Trophoblast cell (in vitro differentiated cells and primary cell): ENCODE measurements at regions not wholly inside any gene's neighbourhood (a gene's known extent, or its start where the extent isn't known, plus 50 kb on each side); places are given as distances from the start of the nearest gene placed in this dataset.

ENCODE experiments used
- DNase-seq, 2 donors: peaks; one replicate each; pipeline ENCODE4 v3.0.0-alpha.2; 2016
- H2AFZ ChIP-seq: 2 replicates; pipeline ENCODE4 v1.6.1; 2013; ENCODE audit warnings: low read length, moderate library complexity, mild to moderate bottlenecking; ENCODE audit not compliant: insufficient read depth, poor library complexity
- H2AK5ac ChIP-seq: 2 replicates; pipeline ENCODE4 v1.6.1; 2013; ENCODE audit warnings: mild to moderate bottlenecking, low read length
- H2BK120ac ChIP-seq: 2 replicates; pipeline ENCODE4 v1.6.1; 2013; ENCODE audit warnings: low read length, mild to moderate bottlenecking, moderate library complexity; ENCODE audit not compliant: insufficient read depth, poor library complexity
- H2BK12ac ChIP-seq: 2 replicates; pipeline ENCODE4 v1.6.1; 2013; ENCODE audit warnings: mild to moderate bottlenecking, low read length, moderate library complexity
- H2BK5ac ChIP-seq: 2 replicates; pipeline ENCODE4 v1.6.1; 2013; ENCODE audit warnings: low read length, low read depth, moderate library complexity, mild to moderate bottlenecking; ENCODE audit not compliant: poor library complexity
- H3K14ac ChIP-seq: 2 replicates; pipeline ENCODE4 v1.6.1; 2013; ENCODE audit warnings: mild to moderate bottlenecking, low read length
- H3K18ac ChIP-seq: 2 replicates; pipeline ENCODE4 v1.6.1; 2013; ENCODE audit warnings: mild to moderate bottlenecking, low read length
- H3K23ac ChIP-seq: 2 replicates; pipeline ENCODE4 v1.6.1; 2013; ENCODE audit warnings: low read length
- H3K27ac ChIP-seq: 2 replicates; pipeline ENCODE4 v1.5.1; 2013; ENCODE audit warnings: low read depth, mild to moderate bottlenecking, inconsistent platforms, low read length, moderate library complexity
- H3K27me3 ChIP-seq: 2 replicates; pipeline ENCODE4 v1.6.1; 2013; ENCODE audit warnings: inconsistent platforms, mild to moderate bottlenecking, low read length, moderate library complexity; ENCODE audit not compliant: insufficient read depth
- H3K36me3 ChIP-seq, 2 experiments: 1 replicate in 1 of 2; 2 replicates in 1 of 2; pipeline ENCODE4 v1.6.1; 2013; ENCODE audit warnings: low read length in 2 of 2, mild to moderate bottlenecking in 2 of 2, moderate library complexity in 1 of 2; ENCODE audit not compliant: insufficient read depth in 2 of 2, control insufficient read depth in 1 of 2
- H3K4ac ChIP-seq: 2 replicates; pipeline ENCODE4 v1.6.1; 2013; ENCODE audit warnings: low read depth, mild to moderate bottlenecking, low read length, moderate library complexity
- H3K4me1 ChIP-seq, 2 experiments: 1 replicate in 1 of 2; 2 replicates in 1 of 2; pipeline ENCODE4 v1.6.1; 2013; ENCODE audit warnings: low read length in 2 of 2, mild to moderate bottlenecking in 2 of 2, moderate library complexity in 1 of 2; ENCODE audit not compliant: insufficient read depth in 2 of 2, control insufficient read depth in 1 of 2
- H3K4me2 ChIP-seq: 2 replicates; pipeline ENCODE4 v1.6.1; 2013; ENCODE audit warnings: inconsistent platforms, mild to moderate bottlenecking, low read length, moderate library complexity
- H3K4me3 ChIP-seq: 2 replicates; pipeline ENCODE4 v1.5.1; 2013; ENCODE audit warnings: mild to moderate bottlenecking, low read depth, low read length, inconsistent platforms
- H3K79me1 ChIP-seq: one replicate; pipeline ENCODE4 v1.6.1; 2013; ENCODE audit warnings: low read length
- H3K79me2 ChIP-seq: 2 replicates; pipeline ENCODE4 v1.6.1; 2013; ENCODE audit warnings: low read length, mild to moderate bottlenecking; ENCODE audit not compliant: control insufficient read depth, insufficient read depth, poor library complexity
- H3K9ac ChIP-seq: 2 replicates; pipeline ENCODE4 v1.6.1; 2013; ENCODE audit warnings: mild to moderate bottlenecking, low read length
- H3K9me3 ChIP-seq: 2 replicates; pipeline ENCODE4 v1.6.1; 2013; ENCODE audit warnings: low read depth, mild to moderate bottlenecking, control low read depth, inconsistent platforms, low read length; ENCODE audit not compliant: insufficient read depth
- H4K12ac ChIP-seq: 2 replicates; pipeline ENCODE4 v1.6.1; 2013; ENCODE audit warnings: low read depth, mild to moderate bottlenecking, low read length, moderate library complexity
- H4K8ac ChIP-seq: 2 replicates; pipeline ENCODE4 v1.6.1; 2013; ENCODE audit warnings: low read depth, mild to moderate bottlenecking, low read length, moderate library complexity
- H4K91ac ChIP-seq: one replicate; pipeline ENCODE4 v1.6.1; 2013; ENCODE audit warnings: low read depth, mild to moderate bottlenecking, low read length, moderate library complexity
- WGBS: extraction: QIAGEN DNeasy Blood & Tissue Kit; methylation state at CpG from one replicate; pipeline ENCODE4 v1.1.7; 2013; ENCODE audit warnings: missing lambda C conversion rate; ENCODE audit not compliant: insufficient read length, insufficient coverage; ENCODE audit errors: extremely low coverage; 5-methylcytosine and 5-hydroxymethylcytosine counted together

DNA sequence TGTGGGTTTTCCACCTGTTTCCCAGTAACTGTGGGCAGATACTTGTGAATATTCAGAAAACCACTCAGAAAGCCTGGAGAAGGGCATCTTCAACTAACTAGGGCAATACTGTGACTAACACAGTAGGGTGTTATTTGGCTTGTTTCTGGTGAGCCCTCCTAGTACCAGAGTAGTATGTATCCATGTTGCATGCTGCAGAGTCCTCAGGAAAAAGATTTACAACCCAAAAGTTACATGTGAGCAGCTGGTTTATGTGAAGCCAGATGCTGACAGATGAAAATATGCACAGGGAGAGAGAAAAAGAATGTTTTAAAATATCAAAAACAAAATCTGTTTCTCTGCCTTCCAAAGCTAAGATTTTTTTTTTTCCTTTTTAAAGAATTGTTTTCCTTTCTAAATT, 333.2 kb upstream of the UBE2E3 start:
- Histone ChIP-seq H3K4me1 (no peaks in the 10 kb centered on the region), H3K23ac (no peak overlapping the region), H3K4ac (no peak overlapping the region), H3K27me3 (no peaks in the 10 kb centered on the region), H3K36me3 (no peaks in the 10 kb centered on the region), H2BK120ac (no peak overlapping the region), H2AFZ (no peak overlapping the region), H2BK5ac (no peak overlapping the region), H3K27ac (no peak overlapping the region), H4K91ac (no peak overlapping the region), H3K79me2 (no peaks in the 10 kb centered on the region), H2BK12ac (no peak overlapping the region), H3K4me3 (no peak overlapping the region), H3K9me3 (no peaks in the 10 kb centered on the region), H2AK5ac (no peak overlapping the region), H3K14ac (no peak overlapping the region), H3K4me2 (no peak overlapping the region), H3K9ac (no peak overlapping the region), H3K18ac (no peak overlapping the region), H3K79me1 (no peaks in the 10 kb centered on the region), H4K12ac (no peak overlapping the region), H4K8ac (no peak overlapping the region)
- DNase-seq, result no peak

DNA sequence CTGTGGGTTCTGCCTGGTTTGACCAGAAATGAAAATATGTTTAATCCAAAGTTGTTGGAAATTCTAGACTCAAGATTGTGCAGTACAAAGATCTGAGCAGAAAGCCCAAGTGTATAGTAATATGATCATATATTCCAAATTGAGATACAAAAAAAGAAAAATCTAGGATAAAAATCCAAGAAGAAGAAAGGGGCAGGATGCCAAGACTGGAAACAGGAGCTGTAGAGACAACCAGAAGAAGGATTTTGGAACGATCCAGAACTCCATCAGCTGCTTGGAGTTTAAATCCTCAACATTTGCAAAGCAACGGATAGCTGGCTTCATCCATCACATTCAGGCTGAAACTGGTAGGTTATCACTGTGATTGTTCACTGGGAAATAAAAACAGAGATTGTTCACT, 333.6 kb upstream of the UBE2E3 start:
- no CpG with 5 or more reads among the region's 2 CpGs for WGBS

GRCh38 chr2:180644709-180645108, 335.7 kb upstream of the UBE2E3 start:
- Histone ChIP-seq H3K79me1 (no peaks in the 10 kb centered on the region), H2AK5ac (no peak overlapping the region), H2AFZ (no peak overlapping the region), H3K27ac (no peak overlapping the region), H3K4me3 (no peak overlapping the region), H2BK12ac (no peak overlapping the region), H2BK5ac (no peak overlapping the region), H3K4me2 (no peak overlapping the region), H4K8ac (no peak overlapping the region), H3K14ac (no peak overlapping the region), H3K27me3 (no peaks in the 10 kb centered on the region), H3K36me3 (no peaks in the 10 kb centered on the region), H3K9ac (no peak overlapping the region), H3K4me1 (no peaks in the 10 kb centered on the region), H3K79me2 (no peaks in the 10 kb centered on the region), H3K23ac (no peak overlapping the region), H4K91ac (no peak overlapping the region), H3K18ac (no peak overlapping the region), H3K9me3 (no peaks in the 10 kb centered on the region), H3K4ac (no peak overlapping the region), H2BK120ac (no peak overlapping the region), H4K12ac (no peak overlapping the region)
- DNase-seq, result no peak
- WGBS, result no CpG with 5 or more reads among the region's 2 CpGs

More for the DNA sequence above, 333.6 kb upstream of the UBE2E3 start:
- Histone ChIP-seq H2BK5ac (no peak overlapping the region), H3K27me3 (no peaks in the 10 kb centered on the region), H3K79me2 (no peaks in the 10 kb centered on the region), H3K23ac (no peak overlapping the region), H3K18ac (no peak overlapping the region), H2BK12ac (no peak overlapping the region), H3K4me3 (no peak overlapping the region), H3K9me3 (no peaks in the 10 kb centered on the region), H3K4ac (no peak overlapping the region), H3K36me3 (no peaks in the 10 kb centered on the region), H3K4me2 (no peak overlapping the region), H3K4me1 (no peaks in the 10 kb centered on the region), H2AK5ac (no peak overlapping the region), H4K91ac (no peak overlapping the region), H3K9ac (no peak overlapping the region), H4K12ac (no peak overlapping the region), H3K27ac (no peak overlapping the region), H4K8ac (no peak overlapping the region), H2AFZ (no peak overlapping the region), H2BK120ac (no peak overlapping the region), H3K14ac (no peak overlapping the region), H3K79me1 (no peaks in the 10 kb centered on the region)
- no peak for DNase-seq

GRCh38 chr2:180630756-180631155, 349.6 kb upstream of the UBE2E3 start:
- Histone ChIP-seq H2BK120ac (no peak overlapping the region), H3K27me3 (no peaks in the 10 kb centered on the region), H3K4me3 (no peak overlapping the region), H3K79me2 (no peaks in the 10 kb centered on the region), H3K9me3 (no peaks in the 10 kb centered on the region), H2AFZ (no peak overlapping the region), H3K9ac (no peak overlapping the region), H3K79me1 (no peaks in the 10 kb centered on the region), H2BK5ac (no peak overlapping the region), H4K12ac (no peak overlapping the region), H3K4me1 (no peaks in the 10 kb centered on the region), H2AK5ac (no peak overlapping the region), H3K4me2 (no peak overlapping the region), H2BK12ac (no peak overlapping the region), H4K91ac (no peak overlapping the region), H3K23ac (no peak overlapping the region), H3K36me3 (no peaks in the 10 kb centered on the region), H3K27ac (no peak overlapping the region), H3K4ac (no peak overlapping the region), H3K18ac (no peak overlapping the region), H3K14ac (no peak overlapping the region), H4K8ac (no peak overlapping the region)
- WGBS, result no CpG with 5 or more reads among the region's 2 CpGs
- DNase-seq, result peak in 1 of 2 donors; percentile 12
